GM23338 (cell line): ENCODE measurements at regions not wholly inside any gene's neighbourhood (a gene's known extent, or its start where the extent isn't known, plus 50 kb on each side); places are given as distances from the start of the nearest gene placed in this dataset.

ENCODE experiments used
- ATAC-seq: fragments of 200-7000 bp; cut with Tn5 transposase; 3 replicates; pipeline ENCODE4 v1.9.1; 2020
- DNase-seq: peaks from one replicate; pipeline ENCODE4 v3.0.0-alpha.2; 2015; ENCODE audit warnings: low spot score
- H2AFZ ChIP-seq: fragments of 200-600 bp; sonication (generic); 2 replicates; pipeline ENCODE4 v1.8.0; 2016; ENCODE audit warnings: antibody characterized with exemption, mild to moderate bottlenecking, moderate library complexity
- H3F3A ChIP-seq: fragments of 200-600 bp; sonication (generic); replicated peaks from 2 replicates; pipeline ENCODE4 v1.8.0; 2017; ENCODE audit warnings: antibody characterized with exemption, mixed run types, low read depth
- H3K27ac ChIP-seq: fragments of 200-600 bp; sonication (generic); 2 replicates; pipeline ENCODE4 v1.6.1; 2016; ENCODE audit warnings: low read depth
- H3K27me3 ChIP-seq: fragments of 200-600 bp; sonication (generic); 2 replicates; pipeline ENCODE4 v1.8.0; 2016; ENCODE audit warnings: mild to moderate bottlenecking, mixed run types, moderate library complexity; ENCODE audit not compliant: insufficient read depth
- H3K36me3 ChIP-seq: fragments of 200-600 bp; sonication (generic); 2 replicates; pipeline ENCODE4 v1.8.0; 2016; ENCODE audit warnings: mild to moderate bottlenecking; ENCODE audit not compliant: insufficient read depth
- H3K4me1 ChIP-seq: fragments of 200-600 bp; sonication (generic); 2 replicates; pipeline ENCODE4 v1.8.0; 2016; ENCODE audit warnings: mild to moderate bottlenecking, moderate library complexity; ENCODE audit not compliant: insufficient read depth
- H3K4me2 ChIP-seq: fragments of 200-600 bp; sonication (generic); 2 replicates; pipeline ENCODE4 v1.7.1; 2017; ENCODE audit warnings: mixed run types
- H3K4me3 ChIP-seq: fragments of 200-600 bp; sonication (generic); 2 replicates; pipeline ENCODE4 v1.6.1; 2016; ENCODE audit warnings: mixed run types
- H3K79me2 ChIP-seq: fragments of 200-600 bp; sonication (generic); replicated peaks from 2 replicates; pipeline ENCODE4 v1.8.0; 2017; ENCODE audit warnings: mild to moderate bottlenecking; ENCODE audit not compliant: insufficient read depth
- H3K9me2 ChIP-seq: fragments of 200-600 bp; sonication (generic); 2 replicates; pipeline ENCODE4 v1.8.0; 2017; ENCODE audit not compliant: insufficient read depth
- H4K20me1 ChIP-seq: fragments of 200-600 bp; sonication (generic); replicated peaks from 2 replicates; pipeline ENCODE4 v1.8.0; 2017; ENCODE audit warnings: mild to moderate bottlenecking; ENCODE audit not compliant: insufficient read depth
- H3K27ac Mint-ChIP-seq: 2 replicates; pipeline ENCODE4 v1.8.0; 2020; ENCODE audit warnings: inconsistent platforms, mild to moderate bottlenecking, moderate library complexity, mixed read lengths
- H3K27me3 Mint-ChIP-seq: 3 replicates; pipeline ENCODE4 v1.8.0; 2022; ENCODE audit warnings: low read depth, mild to moderate bottlenecking, moderate library complexity, mixed read lengths, inconsistent platforms; ENCODE audit not compliant: insufficient read depth, poor library complexity
- H3K36me3 Mint-ChIP-seq: 3 replicates; pipeline ENCODE4 v1.8.0; 2021; ENCODE audit warnings: low read depth, mild to moderate bottlenecking, inconsistent platforms, moderate library complexity, mixed read lengths
- H3K4me1 Mint-ChIP-seq: 3 replicates; pipeline ENCODE4 v1.8.0; 2020; ENCODE audit warnings: mild to moderate bottlenecking, inconsistent platforms, mixed read lengths
- H3K4me3 Mint-ChIP-seq: 3 replicates; pipeline ENCODE4 v1.8.0; 2021; ENCODE audit warnings: moderate library complexity, mild to moderate bottlenecking, inconsistent platforms, mixed read lengths
- H3K9me3 Mint-ChIP-seq: 3 replicates; pipeline ENCODE4 v1.8.0; 2020; ENCODE audit warnings: moderate library complexity, mild to moderate bottlenecking, inconsistent platforms, mixed read lengths
- CTCF ChIP-seq, 2 experiments: fragments of 200-600 bp in 1 of 2; sonication (generic) in 1 of 2; conservative IDR thresholded peaks; 2 replicates each; pipeline versions ENCODE4 v1.5.1 to v1.6.1; 2016 to 2017; ENCODE audit warnings: antibody characterized with exemption in 2 of 2, low read depth in 2 of 2, mild to moderate bottlenecking in 2 of 2, moderate library complexity in 1 of 2
- ETS1 ChIP-seq: IDR thresholded peaks from 2 replicates; pipeline ENCODE4 v1.6.1; 2016; ENCODE audit warnings: antibody characterized with exemption
- NANOG ChIP-seq: IDR thresholded peaks from 2 replicates; pipeline ENCODE4 v1.6.1; 2016; ENCODE audit warnings: antibody characterized with exemption, borderline replicate concordance
- ZNF462 ChIP-seq: fragments of 250-450 bp; sonication (Bioruptor Pico); IDR thresholded peaks from 2 replicates; pipeline ENCODE4 v1.5.0; 2020; ENCODE audit warnings: mild to moderate bottlenecking, moderate library complexity

GRCh38 chr7:3187444-3188040 lies 113.5 kb upstream of the SDK1 start:
- Mint-ChIP-seq H3K9me3 (no peaks in the 10 kb centered on the region; the same call in 2 of the 3 replicates), H3K27me3 (peaks cover 9% of the 10 kb centered on the region), H3K27ac (no peak overlapping the region; the same call in 1 of the 2 replicates), H3K4me1 (peaks cover 8% of the 10 kb centered on the region), H3K36me3 (0 out of 3 replicates have a peak, but pooled peaks cover 2% of the 10 kb centered on the region), H3K4me3 (no peak overlapping the region)
- Histone ChIP-seq H4K20me1 (no peaks in the 10 kb centered on the region), H3K4me2 (no peak overlapping the region), H2AFZ (no peak overlapping the region), H3K9me2 (no peaks in the 10 kb centered on the region), H3K4me1 (no peaks in the 10 kb centered on the region), H3K4me3 (no peak overlapping the region), H3K27me3 (no peaks in the 10 kb centered on the region), H3F3A (no peaks in the 10 kb centered on the region), H3K36me3 (no peaks in the 10 kb centered on the region), H3K79me2 (no peaks in the 10 kb centered on the region), H3K27ac (no peak overlapping the region)
- ATAC-seq = no peak
- no peak for DNase-seq
- TF ChIP-seq ZNF462 (CRISPR knock-in tag) (no peak), ETS1 (no peak), NANOG (no peak), CTCF (conservative IDR thresholded peaks at IDR 0.05; ENCODE audit: low read depth in 2 of 2) (no peak)
